Central memory CD8-positive, alpha-beta T cell (primary cell): ENCODE measurements at regions not wholly inside any gene's neighbourhood (a gene's known extent, or its start where the extent isn't known, plus 50 kb on each side); places are given as distances from the start of the nearest gene placed in this dataset.

ENCODE experiments used
- ATAC-seq: fragments of 150-1000 bp; cut with Tn5 transposase; replicated peaks from 2 replicates; pipeline ENCODE4 v1.10.0; 2022; ENCODE audit warnings: mild to moderate bottlenecking, moderate FRiP score, moderate number of reproducible peaks; ENCODE audit not compliant: poor library complexity, severe bottlenecking; ENCODE audit errors: extremely low read depth
- DNase-seq, 2 donors: peaks; one replicate each; pipeline ENCODE4 v3.0.0; 2021; ENCODE audit warnings: low spot score in 2 of 2
- H3K27ac Mint-ChIP-seq: one replicate; pipeline ENCODE4 v1.8.0; 2022; ENCODE audit warnings: low read depth, mild to moderate bottlenecking, moderate library complexity, mixed read lengths
- H3K27me3 Mint-ChIP-seq: one replicate; pipeline ENCODE4 v1.8.0; 2022; ENCODE audit warnings: mixed read lengths
- H3K36me3 Mint-ChIP-seq: one replicate; pipeline ENCODE4 v1.8.0; 2022; ENCODE audit warnings: mild to moderate bottlenecking, moderate library complexity, mixed read lengths; ENCODE audit not compliant: insufficient read depth
- H3K4me1 Mint-ChIP-seq: one replicate; pipeline ENCODE4 v1.8.0; 2022; ENCODE audit warnings: mixed read lengths
- H3K4me3 Mint-ChIP-seq: one replicate; pipeline ENCODE4 v1.8.0; 2022; ENCODE audit warnings: mild to moderate bottlenecking, moderate library complexity, mixed read lengths
- H3K9me3 Mint-ChIP-seq: one replicate; pipeline ENCODE4 v1.8.0; 2022; ENCODE audit warnings: mixed read lengths

DNA sequence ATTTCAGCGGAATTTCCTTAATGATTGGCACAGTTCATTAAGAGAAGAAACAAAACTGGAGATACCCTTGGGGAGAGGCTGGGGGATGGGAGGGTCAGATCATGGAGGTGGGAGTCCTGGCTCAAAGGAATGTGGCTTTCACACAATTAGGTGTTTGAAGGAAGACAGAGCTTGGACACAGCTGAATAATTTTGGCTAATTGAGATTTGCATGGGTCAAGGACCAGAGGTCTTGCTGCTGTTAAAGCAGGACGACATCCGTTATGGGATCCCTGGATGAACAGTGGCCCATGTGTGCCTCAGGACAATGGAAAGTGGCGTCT is 160.3 kb downstream of the HS3ST3B1 start:
- no peak overlapping the region for H3K27ac Mint-ChIP-seq
- H3K27me3 Mint-ChIP-seq, result peaks cover 51% of the 10 kb centered on the region
- H3K4me1 Mint-ChIP-seq, result peaks cover 6% of the 10 kb centered on the region
- ATAC-seq (no peak), DNase-seq (no peak)
- no peak overlapping the region for H3K4me3 Mint-ChIP-seq
- no peaks in the 10 kb centered on the region for H3K36me3 Mint-ChIP-seq
- H3K9me3 Mint-ChIP-seq, result no peaks in the 10 kb centered on the region

DNA sequence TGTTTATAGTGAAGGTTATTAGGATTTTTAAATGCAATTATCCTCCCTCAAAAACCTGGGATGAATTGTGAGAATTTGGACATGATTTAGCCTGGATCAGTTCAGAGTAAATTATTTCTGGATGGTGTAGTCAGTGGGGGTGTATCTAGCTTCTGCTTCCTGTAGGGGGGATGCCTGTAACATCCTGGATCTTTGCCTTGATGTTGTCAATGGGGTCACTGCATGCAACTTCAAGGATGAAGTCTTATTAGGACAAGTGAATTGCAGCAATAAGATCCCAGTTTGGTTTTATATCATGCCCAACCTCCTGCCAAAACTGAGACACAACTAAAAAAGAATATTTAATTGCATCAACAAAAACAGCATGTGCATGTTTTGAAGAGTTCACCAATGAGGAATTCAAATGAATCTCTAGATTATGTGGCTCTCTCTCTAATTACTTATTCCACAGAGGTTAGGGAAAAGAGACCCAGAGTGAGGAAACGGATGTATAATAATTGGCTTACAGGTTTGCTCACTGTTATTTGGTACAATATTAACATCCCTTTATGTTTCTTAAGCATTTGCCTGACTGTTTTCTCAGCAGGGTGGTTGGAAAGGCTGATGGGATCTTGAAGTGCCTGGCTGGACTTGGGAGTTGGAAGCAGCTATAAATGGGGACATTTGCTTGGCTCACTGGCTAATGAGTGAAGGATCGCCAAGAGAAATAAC is 159.8 kb downstream of the HS3ST3B1 start:
- H3K27ac Mint-ChIP-seq, result no peak overlapping the region

GRCh38 chr17:14459955-14460354 is 159.1 kb downstream of the HS3ST3B1 start:
- Mint-ChIP-seq H3K4me1 (peaks cover 6% of the 10 kb centered on the region), H3K27me3 (peaks cover 53% of the 10 kb centered on the region), H3K4me3 (no peak overlapping the region), H3K27ac (no peak overlapping the region), H3K36me3 (no peaks in the 10 kb centered on the region), H3K9me3 (no peaks in the 10 kb centered on the region)
- no peak for ATAC-seq
- no peak for DNase-seq

More for the DNA sequence above, 159.8 kb downstream of the HS3ST3B1 start:
- no peak for DNase-seq
- H3K9me3 Mint-ChIP-seq, result no peaks in the 10 kb centered on the region
- H3K4me1 Mint-ChIP-seq, result peaks cover 6% of the 10 kb centered on the region
- no peaks in the 10 kb centered on the region for H3K36me3 Mint-ChIP-seq
- ATAC-seq, result no peak
- H3K4me3 Mint-ChIP-seq, result no peak overlapping the region
- peaks cover 53% of the 10 kb centered on the region for H3K27me3 Mint-ChIP-seq

DNA sequence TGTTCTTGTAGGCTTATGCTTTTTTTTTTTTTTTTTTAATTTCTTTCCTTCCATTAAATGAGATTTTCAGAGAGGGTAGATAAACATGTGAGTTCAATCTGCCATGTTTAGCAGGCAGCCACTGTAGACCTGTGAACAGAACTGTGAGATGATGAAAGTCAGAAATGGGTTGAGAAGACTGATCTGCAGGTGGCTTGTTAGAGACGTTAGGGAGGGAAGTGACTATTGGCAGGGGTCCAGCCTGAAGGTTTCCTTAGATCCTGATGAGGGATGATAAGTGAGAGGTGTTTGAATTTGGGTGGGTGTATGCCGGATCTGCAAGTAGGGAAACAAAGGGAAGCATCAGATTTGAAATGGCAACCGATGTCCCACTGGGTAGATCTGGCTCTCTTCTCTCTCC is 157.8 kb downstream of the HS3ST3B1 start:
- no peak for DNase-seq
- no peak for ATAC-seq
- Mint-ChIP-seq H3K9me3 (no peaks in the 10 kb centered on the region), H3K4me1 (peaks cover 6% of the 10 kb centered on the region), H3K36me3 (no peaks in the 10 kb centered on the region), H3K27ac (no peak overlapping the region), H3K4me3 (no peak overlapping the region), H3K27me3 (peaks cover 53% of the 10 kb centered on the region)

- H3K4me3 Mint-ChIP-seq, result no peak overlapping the region
- DNase-seq, result no peak
- no peaks in the 10 kb centered on the region for H3K4me1 Mint-ChIP-seq
- no peak for ATAC-seq
- no peaks in the 10 kb centered on the region for H3K36me3 Mint-ChIP-seq
- H3K27ac Mint-ChIP-seq, result no peak overlapping the region
- H3K9me3 Mint-ChIP-seq, result no peaks in the 10 kb centered on the region
- H3K27me3 Mint-ChIP-seq, result peaks cover 37% of the 10 kb centered on the region
Measured at GRCh38 chr17:14454746-14455145, 153.9 kb downstream of the HS3ST3B1 start.

- Mint-ChIP-seq H3K27me3 (peaks cover 19% of the 10 kb centered on the region), H3K9me3 (no peaks in the 10 kb centered on the region), H3K36me3 (no peaks in the 10 kb centered on the region), H3K4me3 (no peak overlapping the region), H3K27ac (no peak overlapping the region), H3K4me1 (no peaks in the 10 kb centered on the region)
- no peak for ATAC-seq
- no peak for DNase-seq
Measured at GRCh38 chr17:14452856-14453255, 152.0 kb downstream of the HS3ST3B1 start.

- no peak for DNase-seq
- Mint-ChIP-seq H3K36me3 (no peaks in the 10 kb centered on the region), H3K4me3 (no peak overlapping the region), H3K27me3 (peaks cover 8% of the 10 kb centered on the region), H3K4me1 (no peaks in the 10 kb centered on the region), H3K27ac (no peak overlapping the region), H3K9me3 (no peaks in the 10 kb centered on the region)
- no peak for ATAC-seq
Measured at GRCh38 chr17:14451729-14452191, 150.9 kb downstream of the HS3ST3B1 start.

DNA sequence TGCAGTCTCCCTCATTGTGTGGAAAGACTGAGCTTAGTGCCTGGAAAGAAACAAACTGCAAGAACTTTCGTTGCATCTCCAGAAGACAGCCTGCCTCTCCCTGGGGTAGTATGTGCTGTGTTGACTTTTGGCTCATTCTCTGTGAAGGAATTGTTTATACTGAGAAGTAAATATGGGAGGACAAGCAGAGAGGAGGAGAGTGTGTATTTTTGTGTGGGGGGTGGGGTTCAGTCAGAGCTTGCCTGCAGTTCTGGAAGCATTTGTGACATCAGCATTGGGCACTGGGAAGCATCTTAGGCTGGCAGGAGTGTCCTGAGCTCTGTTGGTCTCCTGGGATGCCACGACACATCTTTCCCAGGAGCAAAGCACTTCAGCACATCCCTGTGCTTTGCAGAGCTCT is 147.9 kb downstream of the HS3ST3B1 start:
- Mint-ChIP-seq H3K27me3 (peaks cover 23% of the 10 kb centered on the region), H3K36me3 (no peaks in the 10 kb centered on the region), H3K4me1 (no peaks in the 10 kb centered on the region), H3K27ac (no peak overlapping the region), H3K4me3 (no peak overlapping the region), H3K9me3 (no peaks in the 10 kb centered on the region)
- no peak for ATAC-seq
- no peak for DNase-seq

GRCh38 chr17:14446825-14447224 is 145.9 kb downstream of the HS3ST3B1 start:
- no peaks in the 10 kb centered on the region for H3K36me3 Mint-ChIP-seq
- DNase-seq, result no peak
- ATAC-seq, result no peak
- no peaks in the 10 kb centered on the region for H3K9me3 Mint-ChIP-seq
- no peak overlapping the region for H3K27ac Mint-ChIP-seq
- peaks cover 6% of the 10 kb centered on the region for H3K4me1 Mint-ChIP-seq
- H3K4me3 Mint-ChIP-seq, result no peak overlapping the region
- peaks cover 23% of the 10 kb centered on the region for H3K27me3 Mint-ChIP-seq

DNA sequence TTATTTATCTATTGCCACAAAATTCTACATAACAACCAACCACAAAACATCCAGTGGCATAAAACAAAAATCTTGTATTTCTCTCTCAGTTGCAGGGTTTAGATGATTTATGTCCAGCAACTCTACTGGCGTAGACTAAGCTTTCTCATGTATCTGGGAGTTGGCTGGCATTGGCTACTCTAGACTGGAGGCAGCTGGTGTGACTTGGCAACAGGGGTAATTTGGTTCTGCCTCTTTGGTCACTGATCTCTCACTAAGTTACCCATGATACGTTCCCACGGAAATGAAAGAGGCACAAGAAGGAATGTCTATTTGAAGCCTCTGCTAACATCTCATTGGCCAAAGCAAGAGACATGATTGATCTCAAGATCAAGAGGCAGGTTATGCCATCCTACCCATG is 144.0 kb downstream of the HS3ST3B1 start:
- H3K27me3 Mint-ChIP-seq, result peaks cover 23% of the 10 kb centered on the region
- peaks cover 6% of the 10 kb centered on the region for H3K4me1 Mint-ChIP-seq
- no peak overlapping the region for H3K27ac Mint-ChIP-seq
- H3K4me3 Mint-ChIP-seq, result no peak overlapping the region
- no peaks in the 10 kb centered on the region for H3K36me3 Mint-ChIP-seq
- no peaks in the 10 kb centered on the region for H3K9me3 Mint-ChIP-seq
- no peak for DNase-seq
- ATAC-seq, result no peak

- Mint-ChIP-seq H3K27ac (peak overlapping the region; percentile 23), H3K36me3 (no peaks in the 10 kb centered on the region), H3K4me3 (no peak overlapping the region), H3K27me3 (peaks cover 23% of the 10 kb centered on the region), H3K9me3 (no peaks in the 10 kb centered on the region), H3K4me1 (peaks cover 14% of the 10 kb centered on the region)
- ATAC-seq (no peak), DNase-seq (no peak)
Measured at GRCh38 chr17:14442798-14443528, 142.1 kb downstream of the HS3ST3B1 start.

DNA sequence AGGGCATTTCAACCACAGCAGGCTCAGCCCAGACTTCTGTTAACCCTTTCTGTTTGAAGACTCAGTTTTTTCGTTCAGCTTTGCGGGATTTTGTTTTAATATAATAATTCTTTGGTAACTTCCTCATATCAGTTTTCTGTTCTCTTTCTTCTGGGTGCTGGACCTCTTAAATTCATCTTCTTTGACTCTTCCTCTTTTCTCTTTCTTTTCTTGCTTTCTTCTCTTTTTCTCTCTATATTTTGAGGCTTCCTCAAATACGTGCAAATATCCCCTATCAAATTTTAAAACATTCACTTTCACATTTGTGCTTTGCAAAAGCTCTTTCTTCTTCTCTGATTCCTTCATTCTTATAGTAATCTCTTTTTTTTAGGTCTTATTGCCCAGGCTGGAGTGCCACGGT is 136.3 kb downstream of the HS3ST3B1 start:
- H3K4me1 Mint-ChIP-seq, result peaks cover 14% of the 10 kb centered on the region
- DNase-seq (no peak), ATAC-seq (no peak)
- no peak overlapping the region for H3K27ac Mint-ChIP-seq
- no peak overlapping the region for H3K4me3 Mint-ChIP-seq
- no peaks in the 10 kb centered on the region for H3K9me3 Mint-ChIP-seq
- H3K36me3 Mint-ChIP-seq, result no peaks in the 10 kb centered on the region
- H3K27me3 Mint-ChIP-seq, result no peaks in the 10 kb centered on the region

DNA sequence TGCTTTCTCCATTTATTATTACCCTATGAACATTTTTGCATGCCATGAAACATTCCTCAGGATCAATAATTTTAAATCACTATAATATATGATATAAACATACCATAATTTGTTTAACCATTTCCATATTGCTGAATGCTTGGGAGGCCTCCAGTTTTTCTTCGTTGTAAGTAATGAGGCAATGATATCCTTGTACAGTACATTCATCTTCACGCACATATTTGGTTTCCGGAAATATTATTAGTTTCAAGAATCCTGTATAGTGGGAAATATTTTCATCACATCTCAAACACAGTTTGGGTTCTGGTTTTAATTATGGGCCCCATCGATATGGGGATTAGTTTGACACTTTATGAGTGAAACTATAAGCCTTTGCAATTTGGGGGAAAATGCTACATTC is 135.4 kb downstream of the HS3ST3B1 start:
- no peak for ATAC-seq
- Mint-ChIP-seq H3K27ac (no peak overlapping the region), H3K36me3 (no peaks in the 10 kb centered on the region), H3K4me3 (no peak overlapping the region), H3K9me3 (no peaks in the 10 kb centered on the region), H3K4me1 (peaks cover 14% of the 10 kb centered on the region), H3K27me3 (no peaks in the 10 kb centered on the region)
- DNase-seq, result no peak
